Breast epithelium (tissue), 3 donors: ENCODE measurements at regions not wholly inside any gene's neighbourhood (a gene's known extent, or its start where the extent isn't known, plus 50 kb on each side); places are given as distances from the start of the nearest gene placed in this dataset.

Experiments used
- CTCF ChIP-seq, 3 donors: fragments of 450-650 bp; IDR thresholded peaks; one replicate each; pipeline ENCODE4 v1.5.1; 2016 to 2017; ENCODE audit warnings: antibody characterized with exemption in 3 of 3, mild to moderate bottlenecking in 3 of 3, moderate library complexity in 3 of 3
- POLR2A ChIP-seq: fragments of 450-650 bp; IDR thresholded peaks from one replicate; pipeline ENCODE4 v1.6.1; 2016; ENCODE audit warnings: antibody characterized with exemption, mild to moderate bottlenecking, moderate library complexity

GRCh38 chr7:136278057-136278456 is 300.9 kb upstream of the MTPN start:
- TF ChIP-seq POLR2A (no peak), CTCF (IDR thresholded peaks at IDR 0.05) (no peak)
